Ovary (tissue), 7 donors: ENCODE measurements at regions not wholly inside any gene's neighbourhood (a gene's known extent, or its start where the extent isn't known, plus 50 kb on each side); places are given as distances from the start of the nearest gene placed in this dataset. TPM values are rescaled to one million over a fixed set of nuclear protein-coding genes. Genes with fewer than 3 reads are reported as not detected.
"Not testable (repeated sequence)": the region's sequence is repeated elsewhere in the genome, so short reads cannot be mapped to it uniquely, and the experiment has no call there.

Experiments
- DNase-seq, 5 donors: peaks; one replicate each; pipeline ENCODE4 v3.0.0-alpha.2; 2019 to 2020
- H3K27ac ChIP-seq, 2 donors: fragments of 200-600 bp; one replicate each; pipeline versions ENCODE4 v1.5.1 to v1.8.0; 2019 to 2022
- H3K27me3 ChIP-seq: fragments of 200-600 bp; one replicate; pipeline ENCODE4 v1.8.0; 2022
- H3K36me3 ChIP-seq: fragments of 200-600 bp; sonication (generic); one replicate; pipeline ENCODE4 v1.5.1; 2019
- H3K4me1 ChIP-seq: one replicate; pipeline ENCODE4 v1.8.1; 2013; ENCODE audit warnings: mild to moderate bottlenecking, moderate library complexity; ENCODE audit not compliant: insufficient read depth
- H3K4me3 ChIP-seq: fragments of 200-600 bp; sonication (generic); one replicate; pipeline ENCODE4 v1.5.1; 2017
- H3K9me3 ChIP-seq, 2 donors: fragments of 200-600 bp in 1 of 2; sonication (generic) in 1 of 2; one replicate each; pipeline versions ENCODE4 v1.5.1 to v1.8.1; 2013 to 2019; ENCODE audit warnings: mild to moderate bottlenecking in 1 of 2, moderate library complexity in 1 of 2
- WGBS, 3 donors: extraction: QIAGEN DNeasy Blood & Tissue Kit in 1 of 3; methylation state at CpG; one replicate each; pipeline versions ENCODE4 v1.1.5 to v1.1.7; 2013 to 2017; 5-methylcytosine and 5-hydroxymethylcytosine counted together
- intact Hi-C, 4 donors: fragments of 100-400 bp; cut with DNase I; formaldehyde crosslinking; loops; one replicate each; pipeline versions ENCODE4 v1.11.0 to v1.15.1; 2022 to 2023
- small RNA-seq: library from RNA; depleted of rRNA; stranded (forward); fragments of <200 nt; gene quantifications from one replicate; pipeline ENCODE3, GENCODE V24; 2016
- donor health status: DM: no; HTN: no; CAD: no; lungs with moderate emphysema.
- donor health status: DM: no; HTN: no; CAD: no.
- donor health status: Bipolar disorder and iron deficiency.
- donor health status: DM: no; HTN: no; CAD: no.
- donor health status: DM: yes; HTN: yes; CAD: no.

- DNase-seq, H3K27me3 ChIP-seq, H3K9me3 ChIP-seq, H3K27ac ChIP-seq, H3K4me3 ChIP-seq, intact Hi-C loops, H3K36me3 ChIP-seq, H3K4me1 ChIP-seq: not testable (repeated sequence)
- no CpG with 5 or more reads among the region's 4 CpGs for WGBS, 3 donors
Observed at GRCh38 chr9:62931484-62931883, 1741.6 kb downstream of the SPATA31A7 start.

- H3K4me3 ChIP-seq, DNase-seq, intact Hi-C loops, H3K27me3 ChIP-seq, H3K4me1 ChIP-seq, H3K9me3 ChIP-seq, H3K27ac ChIP-seq, H3K36me3 ChIP-seq: not testable (repeated sequence)
- WGBS, 3 donors: no CpG with 5 or more reads among the region's 2 CpGs
Observed at GRCh38 chr9:62952840-62953239, 1763.0 kb downstream of the SPATA31A7 start.

Small RNA genes lying in the stretch of these regions (small RNA-seq; reads per million reads assigned to genes)
- gene RNA5SP283: not detected
